SK-MEL-5 (cell line): ENCODE measurements at regions not wholly inside any gene's neighbourhood (a gene's known extent, or its start where the extent isn't known, plus 50 kb on each side); places are given as distances from the start of the nearest gene placed in this dataset.

Experiments used
- DNase-seq: peaks from one replicate; pipeline ENCODE4 v3.0.0-alpha.2; 2016; ENCODE audit warnings: low read depth, low spot score
- in situ Hi-C: cut with HindIII; loops from 2 replicates; pipeline ENCODE4 v1.10.0; 2016; ENCODE audit warnings: low sequenced_read_pairs, high pct_unique_total_duplicates, low pct_unique_long_range_greater_than_20kb

- no peak for DNase-seq
- in situ Hi-C loops: no loop called here
These were observed 319.5 kb upstream of the NOCT start for GRCh38 chr4:138696058-138696457.

DNA sequence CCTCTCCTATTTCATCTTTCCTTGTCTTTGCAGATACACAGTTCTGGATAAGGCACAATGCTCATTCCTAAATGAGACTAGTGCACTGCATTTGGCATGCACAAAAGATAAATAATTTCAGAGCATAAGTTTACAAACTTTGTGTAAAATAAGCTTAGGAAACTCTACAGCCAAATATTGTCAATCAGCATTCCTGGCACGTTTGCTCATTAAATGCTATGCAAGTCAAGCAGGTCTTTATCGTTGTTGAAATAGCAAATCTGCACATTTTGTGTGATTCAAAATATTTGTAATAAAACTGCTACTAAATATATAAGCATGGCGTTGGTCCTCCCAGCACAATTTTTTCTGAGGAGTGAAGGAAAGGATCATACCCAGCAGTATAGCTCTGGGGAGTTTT is 322.1 kb upstream of the NOCT start:
- in situ Hi-C loops: no loop called here
- no peak for DNase-seq

- in situ Hi-C loops: no loop called here
These were observed 323.2 kb upstream of the NOCT start for GRCh38 chr4:138692411-138692810.

DNA sequence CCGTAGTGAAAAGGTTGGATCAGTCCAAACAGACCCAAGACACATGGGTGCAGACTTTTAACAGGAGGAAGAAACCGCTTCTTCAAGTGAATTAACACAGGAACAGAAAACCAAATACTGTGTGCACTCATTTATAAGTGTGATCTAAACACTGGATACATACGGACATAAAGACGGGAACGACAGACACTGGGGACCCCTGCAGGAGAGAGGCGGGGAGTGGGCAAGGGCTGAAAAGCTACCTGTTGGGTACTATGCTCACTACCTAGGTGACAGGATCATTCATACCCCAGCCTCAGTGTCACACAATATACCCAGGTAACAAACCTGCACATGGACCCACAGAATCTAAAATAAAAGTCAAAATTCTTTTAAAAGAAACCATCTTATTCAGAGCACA is 326.0 kb upstream of the NOCT start:
- DNase-seq: no peak
- in situ Hi-C loops: no loop called here

More at GRCh38 chr4:138692411-138692810, 323.2 kb upstream of the NOCT start:
- DNase-seq: no peak

DNA sequence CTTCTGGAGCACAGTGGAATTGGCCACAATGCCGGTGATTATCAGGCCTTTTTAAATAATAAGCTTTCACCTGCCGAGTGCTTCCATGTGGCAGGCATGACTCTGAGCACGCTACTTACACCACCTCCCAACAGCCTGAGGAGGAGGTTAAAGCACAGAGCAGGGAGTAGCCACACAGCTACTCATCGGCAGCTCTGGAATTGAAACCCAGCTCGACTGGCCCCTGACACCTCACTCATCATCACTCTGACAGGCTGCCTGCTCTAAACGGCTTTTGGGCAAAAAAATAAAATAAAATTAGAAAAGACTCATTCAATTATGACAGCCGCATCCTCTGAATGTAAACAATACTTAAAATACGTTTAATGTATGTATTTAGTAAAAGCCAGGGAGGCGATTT is 326.4 kb upstream of the NOCT start:
- no peak for DNase-seq
- in situ Hi-C loops: no loop called here

GRCh38 chr4:138688408-138689085 is 327.0 kb upstream of the NOCT start:
- in situ Hi-C loops: no loop called here
- no peak for DNase-seq

DNA sequence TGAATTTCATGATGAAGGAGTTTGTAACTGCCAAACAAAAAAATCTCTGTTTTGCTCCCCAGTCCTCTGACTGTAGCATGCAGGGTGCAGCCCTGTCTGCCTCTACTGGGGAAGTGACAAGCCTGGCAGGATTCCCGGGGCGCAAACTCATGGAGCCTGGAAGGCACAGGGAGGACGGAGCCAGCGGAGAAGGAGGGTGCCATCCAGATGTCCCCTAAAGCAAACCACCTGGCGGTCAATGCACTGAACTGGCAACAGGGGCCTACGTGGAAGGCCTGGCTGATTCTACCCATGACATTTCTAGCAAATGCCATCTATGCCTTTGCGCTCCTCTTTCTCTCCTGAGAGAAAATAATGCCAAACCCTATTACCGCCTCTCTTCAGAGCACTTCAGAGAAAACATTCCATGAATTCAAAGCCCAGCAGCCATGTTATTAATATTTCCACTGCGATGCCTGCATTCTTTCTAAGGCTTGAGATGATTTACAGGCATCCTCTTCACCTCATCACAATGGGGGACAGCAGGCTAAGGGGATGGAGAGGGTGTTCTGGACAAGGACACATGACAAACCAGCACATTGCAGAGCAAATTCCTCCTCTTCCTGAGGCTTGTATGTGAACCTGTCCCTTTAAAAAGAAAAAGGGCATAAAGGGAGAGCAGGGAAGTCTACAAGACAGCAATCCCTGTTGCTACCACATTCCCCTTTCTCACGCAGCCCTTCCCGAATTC is 329.3 kb upstream of the NOCT start:
- DNase-seq: no peak
- in situ Hi-C loops: no loop called here

- in situ Hi-C loops: no loop called here
- DNase-seq: no peak
These were observed 330.3 kb upstream of the NOCT start for GRCh38 chr4:138685316-138685715.

DNA sequence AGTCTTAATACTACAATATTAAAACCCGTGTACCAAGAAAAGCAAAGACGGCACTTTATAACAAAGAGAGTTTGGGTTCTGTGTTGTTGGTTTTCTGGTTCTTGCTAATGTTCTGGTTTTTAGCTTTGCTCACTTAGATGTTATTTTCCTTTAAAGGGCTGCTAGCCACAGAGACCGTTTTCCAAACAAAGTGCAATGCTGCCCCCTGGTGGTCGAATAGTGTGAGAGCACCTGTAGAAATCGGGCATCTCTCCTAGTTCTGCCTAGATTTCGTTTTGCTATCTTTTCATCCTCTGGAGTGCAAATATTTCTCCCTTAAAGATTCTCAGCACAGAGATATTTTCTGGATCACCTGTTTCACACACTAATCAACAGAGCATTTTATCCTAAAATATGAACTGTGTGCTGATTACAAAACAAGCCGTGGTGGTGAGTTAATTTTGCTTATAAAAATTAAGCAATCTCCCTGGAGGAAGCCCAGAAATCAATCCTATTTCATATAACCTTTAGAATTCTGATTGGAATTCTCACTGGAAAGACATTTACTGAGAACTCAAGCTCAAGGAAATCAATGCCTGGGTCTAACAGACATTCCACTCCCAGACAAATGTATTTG is 334.5 kb upstream of the NOCT start:
- DNase-seq: peak; percentile 72
- in situ Hi-C loops: no loop called here

- DNase-seq: no peak
- in situ Hi-C loops: no loop called here
These were observed 335.3 kb upstream of the NOCT start for GRCh38 chr4:138680256-138680655.

- DNase-seq: no peak
- in situ Hi-C loops: no loop called here
These were observed 336.4 kb upstream of the NOCT start for GRCh38 chr4:138678985-138679746.

DNA sequence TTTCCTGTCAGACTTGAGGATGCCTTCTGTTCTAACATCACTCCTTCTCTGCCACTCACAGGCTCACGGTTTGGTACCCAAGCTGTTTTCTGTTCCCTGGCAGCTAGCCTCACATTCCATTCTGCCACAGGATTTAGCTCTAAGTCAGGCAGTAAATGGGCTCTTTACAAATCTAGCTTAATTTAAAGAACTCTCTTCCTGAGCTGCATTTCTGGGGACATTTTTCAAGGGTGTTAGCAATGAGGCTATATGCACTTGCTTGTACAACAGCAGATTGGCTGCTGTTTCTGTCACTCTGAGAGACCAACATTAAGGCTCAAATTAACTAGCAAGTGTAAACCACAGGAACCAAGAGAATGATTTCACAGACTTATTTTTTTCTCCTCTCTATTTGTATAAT is 337.8 kb upstream of the NOCT start:
- in situ Hi-C loops: no loop called here

GRCh38 chr4:138677212-138677611 is 338.4 kb upstream of the NOCT start:
- no peak for DNase-seq
- in situ Hi-C loops: no loop called here

More for the DNA sequence above, 337.8 kb upstream of the NOCT start:
- no peak for DNase-seq

DNA sequence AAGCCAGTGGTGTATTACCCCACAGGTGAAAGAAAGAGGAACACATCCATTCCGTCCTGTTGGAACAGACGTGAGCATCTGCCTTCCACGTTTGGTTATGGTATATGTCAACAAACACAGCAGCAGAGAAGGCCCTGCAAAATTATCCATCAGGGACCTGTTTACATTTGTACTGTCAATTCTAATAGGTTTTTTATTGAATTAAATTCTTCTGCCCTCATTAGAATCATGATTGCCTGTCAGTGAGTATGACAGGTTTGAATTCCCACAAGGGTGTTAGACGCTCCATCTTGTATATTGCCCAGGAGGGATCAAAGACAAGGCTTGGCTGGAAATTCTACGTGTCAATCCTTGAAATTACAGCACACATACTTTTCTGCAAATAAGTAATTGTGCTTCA is 339.9 kb upstream of the NOCT start:
- DNase-seq: no peak
- in situ Hi-C loops: no loop called here

DNA sequence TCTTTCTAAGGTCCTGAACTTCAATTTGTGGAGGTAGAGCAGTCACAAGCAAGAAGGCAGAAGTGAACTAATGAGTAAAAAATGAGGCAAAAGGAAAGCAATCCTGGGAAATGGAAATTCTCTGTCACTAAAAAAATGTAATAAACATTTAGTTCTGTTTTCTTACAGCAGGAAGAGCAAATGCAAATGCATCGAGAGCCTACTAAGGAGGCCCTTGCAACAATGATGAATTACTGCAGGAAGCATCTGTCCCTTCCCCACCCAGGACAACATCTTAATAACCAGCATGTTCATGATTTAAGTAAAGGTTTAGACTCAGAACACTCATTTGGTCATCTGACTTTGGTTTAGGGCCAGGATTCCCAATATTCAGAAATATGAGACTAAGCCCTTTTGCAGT is 341.4 kb upstream of the NOCT start:
- in situ Hi-C loops: no loop called here
- no peak for DNase-seq

DNA sequence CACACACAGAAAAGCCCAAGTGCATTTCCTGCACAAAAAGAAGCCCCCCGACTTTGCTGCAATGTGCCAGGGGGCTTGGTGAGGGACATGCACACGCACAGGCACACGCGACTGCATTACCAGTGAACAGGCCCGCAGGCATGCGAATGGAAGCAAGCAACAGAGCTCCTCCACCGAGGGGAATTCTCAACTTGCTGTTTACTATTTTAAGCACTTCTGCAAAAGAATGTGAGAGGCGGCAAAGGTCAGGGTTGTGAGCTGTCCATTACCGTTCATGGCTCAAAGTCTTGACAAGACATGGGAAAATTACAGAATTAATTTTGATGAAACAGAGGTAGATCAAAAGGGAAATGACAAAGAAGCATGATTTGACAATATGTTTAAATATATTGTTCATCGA is 342.5 kb upstream of the NOCT start:
- in situ Hi-C loops: no loop called here
- no peak for DNase-seq

DNA sequence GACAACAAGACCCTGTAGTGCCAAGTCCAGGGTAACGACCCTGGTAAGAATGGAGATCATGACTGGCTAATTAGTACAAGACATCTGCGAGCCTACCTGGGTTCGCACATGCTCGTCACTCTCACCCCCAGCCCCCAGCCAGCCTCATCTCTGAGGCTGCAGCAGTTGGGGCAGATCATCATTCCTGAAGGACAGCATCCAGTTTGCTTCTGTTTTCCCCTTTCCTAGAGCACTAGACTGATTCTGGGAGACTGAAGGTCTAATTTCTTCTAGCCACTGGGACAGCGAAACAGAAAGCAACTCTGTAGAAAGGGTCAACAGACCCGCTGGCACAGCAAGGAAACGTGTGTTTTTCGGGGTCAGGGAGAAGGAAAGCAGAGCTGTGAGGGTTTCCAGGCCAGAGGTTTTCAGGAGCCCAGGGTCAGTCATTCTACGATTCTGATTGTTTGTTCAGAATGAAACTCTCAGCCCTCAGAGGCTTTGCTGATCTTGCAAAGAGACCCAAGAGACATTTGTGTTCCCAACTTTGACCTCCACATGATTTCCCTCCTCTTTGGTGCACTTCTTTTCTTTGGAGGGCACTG is 343.1 kb upstream of the NOCT start:
- DNase-seq: no peak
- in situ Hi-C loops: no loop called here

- no peak for DNase-seq
- in situ Hi-C loops: no loop called here
These were observed 343.9 kb upstream of the NOCT start for GRCh38 chr4:138671606-138672084.
